ENCODE measurements at regions not wholly inside any gene's neighbourhood (a gene's known extent, or its start where the extent isn't known, plus 50 kb on each side); places are given as distances from the start of the nearest gene placed in this dataset.

DNA sequence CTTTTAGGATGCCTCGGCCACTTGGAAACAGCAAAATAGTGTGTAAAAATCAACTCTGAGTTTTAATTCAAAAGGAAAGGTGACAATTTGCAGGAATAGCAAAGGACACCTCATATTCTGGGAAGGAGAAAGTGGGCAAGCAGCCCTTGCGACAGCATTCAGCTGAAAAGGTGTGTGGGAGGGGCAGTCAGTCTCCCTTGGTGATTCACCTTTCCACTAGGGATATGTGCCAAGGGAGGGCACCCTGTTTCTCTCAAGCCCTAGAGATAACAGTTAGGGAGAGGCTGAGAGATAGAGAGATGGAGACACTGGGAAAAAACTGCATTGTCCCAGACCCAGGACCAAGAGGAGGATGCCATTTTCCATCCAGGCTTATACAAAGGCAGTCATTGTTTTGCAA is 228.1 kb downstream of the EPM2A start:
- DNase-seq (ENCODE audit: low read depth) = no peak
- H3K4me3 ChIP-seq (ENCODE audit: low read depth, low read length) = no peak overlapping the region
- TF ChIP-seq, protein P1, sequence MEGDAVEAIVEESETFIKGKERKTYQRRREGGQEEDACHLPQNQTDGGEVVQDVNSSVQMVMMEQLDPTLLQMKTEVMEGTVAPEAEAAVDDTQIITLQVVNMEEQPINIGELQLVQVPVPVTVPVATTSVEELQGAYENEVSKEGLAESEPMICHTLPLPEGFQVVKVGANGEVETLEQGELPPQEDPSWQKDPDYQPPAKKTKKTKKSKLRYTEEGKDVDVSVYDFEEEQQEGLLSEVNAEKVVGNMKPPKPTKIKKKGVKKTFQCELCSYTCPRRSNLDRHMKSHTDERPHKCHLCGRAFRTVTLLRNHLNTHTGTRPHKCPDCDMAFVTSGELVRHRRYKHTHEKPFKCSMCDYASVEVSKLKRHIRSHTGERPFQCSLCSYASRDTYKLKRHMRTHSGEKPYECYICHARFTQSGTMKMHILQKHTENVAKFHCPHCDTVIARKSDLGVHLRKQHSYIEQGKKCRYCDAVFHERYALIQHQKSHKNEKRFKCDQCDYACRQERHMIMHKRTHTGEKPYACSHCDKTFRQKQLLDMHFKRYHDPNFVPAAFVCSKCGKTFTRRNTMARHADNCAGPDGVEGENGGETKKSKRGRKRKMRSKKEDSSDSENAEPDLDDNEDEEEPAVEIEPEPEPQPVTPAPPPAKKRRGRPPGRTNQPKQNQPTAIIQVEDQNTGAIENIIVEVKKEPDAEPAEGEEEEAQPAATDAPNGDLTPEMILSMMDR (IDR thresholded peaks at IDR 0.05; ENCODE audit: insufficient read depth, low read length) = no peak

DNA sequence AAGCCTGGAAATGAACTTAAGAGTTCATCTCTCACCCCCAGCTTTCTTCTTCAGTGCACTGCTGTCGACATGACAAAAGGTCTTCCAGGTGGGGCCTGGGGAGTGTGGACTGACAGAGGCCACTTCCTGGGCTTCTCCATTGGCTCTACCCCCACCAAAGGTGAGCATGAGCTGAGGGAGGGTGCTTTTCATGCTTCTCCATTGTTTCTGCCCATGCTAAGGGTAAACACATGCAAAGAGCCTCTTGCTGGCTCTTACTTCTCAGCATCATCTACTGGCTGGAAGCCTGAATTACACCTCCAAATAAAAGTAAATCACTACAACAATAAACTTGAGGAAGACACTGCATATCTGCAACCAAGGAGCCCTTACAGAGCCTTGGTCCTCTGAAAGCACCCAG is 227.2 kb downstream of the EPM2A start:
- DNase-seq (ENCODE audit: low read depth) = no peak
- TF ChIP-seq, protein P1 (IDR thresholded peaks at IDR 0.05; ENCODE audit: insufficient read depth, low read length) = no peak
- no peak overlapping the region for H3K4me3 ChIP-seq (ENCODE audit: low read depth, low read length)

DNA sequence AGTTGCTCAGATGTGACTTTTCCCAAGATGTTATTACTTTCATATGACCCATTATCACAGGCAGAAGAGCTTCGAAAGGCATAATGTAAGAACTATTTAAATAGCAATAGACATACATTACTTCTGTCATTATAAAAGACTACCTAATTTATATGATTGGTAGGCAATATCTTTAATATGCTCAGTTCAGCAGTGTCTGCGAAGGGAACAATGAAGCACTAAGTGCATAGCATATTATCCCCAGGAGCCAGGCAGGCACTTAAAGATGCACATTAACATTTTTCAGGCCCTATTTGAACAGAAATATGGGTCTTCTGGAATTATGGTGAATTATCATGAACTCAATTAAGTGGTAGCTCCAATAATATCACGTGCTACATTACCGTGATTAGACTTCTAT is 217.8 kb downstream of the EPM2A start:
- TF ChIP-seq, protein P1 (IDR thresholded peaks at IDR 0.05; ENCODE audit: insufficient read depth, low read length) = no peak
- no peak for DNase-seq (ENCODE audit: low read depth)
- H3K4me3 ChIP-seq (ENCODE audit: low read depth, low read length) = no peak overlapping the region

DNA sequence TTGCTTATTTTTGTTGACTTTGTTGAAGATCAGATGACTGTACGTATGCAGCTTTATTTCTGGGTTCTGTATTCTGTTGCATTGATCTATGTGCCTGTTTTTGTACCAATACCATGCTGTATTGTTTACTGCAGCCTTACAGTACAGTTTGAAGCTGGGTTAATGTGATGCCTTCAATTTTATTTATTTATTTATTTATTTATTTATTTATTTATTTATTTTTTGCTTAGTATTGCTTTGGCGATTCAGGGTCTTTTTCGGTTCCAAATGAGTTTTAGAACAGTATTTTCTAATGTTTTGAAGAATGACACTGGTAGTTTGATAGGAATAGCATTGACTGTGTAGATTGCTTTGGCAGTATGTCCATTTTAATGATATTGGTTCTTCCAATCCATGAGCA is 210.3 kb downstream of the EPM2A start:
- no peak for DNase-seq (ENCODE audit: low read depth)
- TF ChIP-seq, protein P1 (IDR thresholded peaks at IDR 0.05; ENCODE audit: insufficient read depth, low read length) = no peak
- no peak overlapping the region for H3K4me3 ChIP-seq (ENCODE audit: low read depth, low read length)

DNA sequence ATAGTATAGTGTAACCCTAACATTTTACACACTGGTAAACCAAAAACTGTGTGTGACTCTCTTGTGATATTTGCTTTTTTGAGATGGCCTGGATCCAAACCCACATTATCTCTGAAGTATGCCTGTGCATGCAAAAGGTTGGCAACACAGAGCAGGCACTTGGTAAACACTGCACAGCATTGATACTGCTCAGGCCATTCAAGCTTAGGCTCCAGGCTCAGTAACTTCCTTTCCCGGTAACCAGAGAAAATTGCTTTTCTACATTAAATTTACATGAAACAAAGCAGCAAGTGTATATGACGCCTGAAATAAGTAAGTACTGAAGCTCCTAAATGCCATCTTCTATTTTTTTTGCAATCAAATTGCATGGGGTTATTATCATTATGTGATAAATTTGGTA is 205.7 kb downstream of the EPM2A start:
- DNase-seq (ENCODE audit: low read depth) = no peak
- TF ChIP-seq, protein P1 (IDR thresholded peaks at IDR 0.05; ENCODE audit: insufficient read depth, low read length) = no peak
- H3K4me3 ChIP-seq (ENCODE audit: low read depth, low read length) = no peak overlapping the region

DNA sequence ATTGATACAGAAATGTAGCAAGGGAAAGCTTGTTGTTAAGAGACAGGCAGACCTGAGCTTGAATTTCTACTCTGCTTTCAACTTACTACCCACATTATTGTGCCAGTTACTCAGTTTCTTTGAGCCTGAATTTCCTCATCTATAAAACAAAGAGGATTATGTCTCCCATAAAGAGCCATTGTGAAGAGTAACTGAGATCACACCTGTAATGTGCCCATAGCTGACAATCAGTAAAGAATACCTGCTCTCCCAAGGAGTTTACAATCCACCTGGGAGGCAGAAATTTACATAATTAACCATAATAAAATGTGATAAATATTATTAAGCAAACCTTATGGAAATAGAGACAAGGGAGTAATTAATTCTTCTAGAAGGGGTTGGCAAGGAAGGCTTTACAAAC is 204.9 kb downstream of the EPM2A start:
- no peak for DNase-seq (ENCODE audit: low read depth)
- no peak overlapping the region for H3K4me3 ChIP-seq (ENCODE audit: low read depth, low read length)

DNA sequence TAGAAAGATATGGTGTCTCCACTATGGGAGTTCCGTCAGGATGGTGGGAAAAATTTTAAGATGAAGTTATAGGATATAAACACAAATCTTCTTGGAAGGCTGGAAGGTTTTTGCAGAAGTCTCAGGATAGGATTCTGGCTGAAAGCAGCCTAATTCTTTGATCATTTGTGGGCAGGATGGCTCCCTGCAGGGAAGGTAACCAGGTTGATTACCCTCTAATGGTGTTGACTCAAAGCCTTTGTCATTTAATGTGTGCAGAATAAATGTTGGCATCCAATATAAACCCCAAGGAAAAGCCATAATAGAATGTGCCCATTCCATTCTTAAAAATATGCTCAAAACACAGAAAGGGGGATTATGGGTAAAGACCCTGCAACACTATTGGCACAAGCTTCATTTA is 204.3 kb downstream of the EPM2A start:
- H3K4me3 ChIP-seq (ENCODE audit: low read depth, low read length) = no peak overlapping the region
- TF ChIP-seq, protein P1 (IDR thresholded peaks at IDR 0.05; ENCODE audit: insufficient read depth, low read length) = no peak
- DNase-seq (ENCODE audit: low read depth) = no peak

More for the DNA sequence above, 204.9 kb downstream of the EPM2A start:
- TF ChIP-seq, protein P1 (IDR thresholded peaks at IDR 0.05; ENCODE audit: insufficient read depth, low read length) = no peak

Data from fibroblast of the aortic adventitia (primary cell).